Stimulated activated CD8-positive, alpha-beta memory T cell treated with anti-CD3 and anti-CD28 coated beads, Interleukin-15, amount 100 ng/mL, for 1 hour (primary cell): ENCODE measurements at regions not wholly inside any gene's neighbourhood (a gene's known extent, or its start where the extent isn't known, plus 50 kb on each side); places are given as distances from the start of the nearest gene placed in this dataset.
"Not testable (repeated sequence)": the region's sequence is repeated elsewhere in the genome, so short reads cannot be mapped to it uniquely, and the experiment has no call there.

Source experiments
- DNase-seq: peaks from one replicate; pipeline ENCODE4 v3.0.0-alpha.2; 2020; ENCODE audit warnings: low read depth

DNA sequence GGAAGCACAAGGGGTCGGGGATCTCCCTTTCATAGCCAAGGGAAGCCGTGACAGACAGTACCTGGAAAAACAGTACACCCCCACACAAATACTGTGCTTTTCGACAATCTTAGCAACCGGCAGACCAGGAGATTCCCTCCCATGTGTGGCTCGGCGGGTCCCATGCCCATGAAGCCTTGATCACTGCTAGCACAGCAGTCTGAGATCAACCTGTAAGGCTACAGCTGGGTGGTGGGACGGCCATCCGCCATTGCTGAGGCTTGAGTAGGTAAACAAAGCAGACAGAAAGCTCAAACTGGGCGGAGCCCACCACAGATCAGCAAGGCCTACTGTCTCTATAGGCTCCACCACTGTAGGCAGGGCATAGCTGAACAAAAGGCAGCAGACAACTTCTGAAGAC lies 180.2 kb upstream of the SOX6 start:
- DNase-seq: no peak

DNA sequence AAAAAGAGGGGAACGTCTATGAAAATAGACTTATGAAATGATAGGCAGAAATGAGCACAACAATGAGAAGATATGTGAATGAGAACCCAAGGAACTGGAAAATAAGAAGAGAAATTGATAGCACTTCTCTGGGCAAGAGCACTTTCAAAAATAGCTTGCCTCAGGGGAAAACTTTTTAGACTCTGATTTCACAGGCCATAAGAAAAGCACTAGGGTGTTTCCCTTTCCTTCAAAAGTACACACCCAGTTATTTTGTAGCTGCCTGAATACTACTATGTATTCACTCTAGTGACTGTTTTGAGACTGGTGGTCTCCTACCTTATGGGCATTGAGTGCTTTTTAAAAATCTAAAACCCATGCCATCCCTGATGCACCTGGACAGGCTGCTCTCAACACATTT lies 172.3 kb upstream of the SOX6 start:
- DNase-seq: no peak

DNA sequence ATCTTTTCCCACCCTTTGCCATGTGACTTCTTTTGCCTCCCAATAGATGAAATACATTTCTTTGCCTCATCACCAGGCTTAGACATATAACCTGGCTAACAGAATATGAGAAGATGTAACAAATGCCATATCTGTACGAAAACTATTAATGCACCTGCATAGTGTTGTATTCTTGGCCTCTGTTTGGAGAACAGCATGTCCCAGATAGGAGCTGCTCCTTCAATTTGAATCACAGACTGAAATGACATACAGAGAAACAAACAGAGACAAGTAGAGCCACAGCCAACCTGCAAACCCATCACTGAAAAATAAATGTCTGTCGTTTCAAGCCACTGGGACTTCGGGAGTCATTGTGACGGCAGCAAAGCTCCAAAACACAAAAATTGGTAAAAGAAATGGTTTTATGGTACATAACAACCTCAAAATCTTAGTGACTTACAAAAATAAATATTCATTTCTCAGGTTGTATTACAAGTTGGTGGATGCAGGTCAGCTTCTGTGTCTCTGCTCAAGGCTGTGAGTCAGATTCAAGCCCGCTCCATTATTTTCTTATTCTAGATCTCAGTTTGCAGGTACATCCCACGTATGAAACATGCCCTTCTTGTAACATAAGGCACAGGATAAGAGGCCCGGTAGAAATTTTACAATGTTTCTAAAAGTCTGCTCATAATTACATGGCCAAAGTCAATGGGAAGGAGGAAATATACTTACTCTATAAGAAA lies 171.3 kb upstream of the SOX6 start:
- DNase-seq: no peak

GRCh38 chr11:16526947-16527346 lies 170.6 kb upstream of the SOX6 start:
- DNase-seq: no peak

GRCh38 chr11:16520713-16521112 lies 164.4 kb upstream of the SOX6 start:
- DNase-seq: not testable (repeated sequence)

DNA sequence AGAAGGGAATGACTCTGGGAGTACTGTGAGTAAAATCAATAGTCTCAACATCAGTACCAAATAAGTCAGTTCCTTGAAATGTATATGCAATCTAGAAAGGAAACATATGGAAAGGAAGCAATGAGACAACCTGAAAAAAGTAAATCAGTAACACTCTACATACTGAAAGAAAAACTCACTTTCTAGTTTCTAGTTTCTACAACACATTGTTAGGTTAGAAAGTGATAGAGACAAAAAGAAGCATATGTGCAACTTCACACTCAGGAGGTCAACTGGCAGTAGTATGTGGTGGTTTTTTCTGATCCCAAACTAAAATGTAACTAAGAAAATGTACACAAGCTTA lies 156.5 kb upstream of the SOX6 start:
- no peak for DNase-seq

DNA sequence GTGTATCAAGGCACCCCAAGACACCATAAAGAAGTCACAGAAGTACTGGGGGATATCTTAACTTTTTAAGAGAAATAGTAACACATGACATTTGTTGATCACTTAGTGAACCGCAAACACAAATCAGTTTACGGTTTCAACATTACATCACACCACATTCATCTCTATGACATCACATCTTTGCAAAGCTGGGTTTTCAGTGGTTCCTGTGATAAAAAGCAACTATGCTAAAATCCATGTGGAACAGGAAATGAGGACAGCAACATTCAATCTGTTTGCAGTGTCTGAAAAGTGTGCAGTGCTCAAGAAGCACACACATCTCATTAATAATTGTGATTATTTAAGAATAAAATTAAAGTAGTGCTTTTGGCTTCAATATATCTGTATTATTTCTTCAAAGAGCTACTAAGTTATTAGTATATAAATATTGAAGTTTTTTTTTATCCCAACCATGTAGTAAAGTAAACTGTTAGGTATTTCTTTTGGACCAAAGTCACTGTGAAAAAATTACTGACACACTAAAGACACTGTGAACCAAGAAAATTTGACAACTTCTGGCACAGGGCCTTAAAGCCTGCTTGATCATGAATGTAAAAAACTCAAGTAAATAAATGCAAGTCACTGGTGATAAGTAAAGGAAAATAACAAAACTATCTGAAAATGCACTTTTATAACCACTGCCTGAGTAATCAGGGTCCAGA lies 156.0 kb upstream of the SOX6 start:
- DNase-seq: no peak

DNA sequence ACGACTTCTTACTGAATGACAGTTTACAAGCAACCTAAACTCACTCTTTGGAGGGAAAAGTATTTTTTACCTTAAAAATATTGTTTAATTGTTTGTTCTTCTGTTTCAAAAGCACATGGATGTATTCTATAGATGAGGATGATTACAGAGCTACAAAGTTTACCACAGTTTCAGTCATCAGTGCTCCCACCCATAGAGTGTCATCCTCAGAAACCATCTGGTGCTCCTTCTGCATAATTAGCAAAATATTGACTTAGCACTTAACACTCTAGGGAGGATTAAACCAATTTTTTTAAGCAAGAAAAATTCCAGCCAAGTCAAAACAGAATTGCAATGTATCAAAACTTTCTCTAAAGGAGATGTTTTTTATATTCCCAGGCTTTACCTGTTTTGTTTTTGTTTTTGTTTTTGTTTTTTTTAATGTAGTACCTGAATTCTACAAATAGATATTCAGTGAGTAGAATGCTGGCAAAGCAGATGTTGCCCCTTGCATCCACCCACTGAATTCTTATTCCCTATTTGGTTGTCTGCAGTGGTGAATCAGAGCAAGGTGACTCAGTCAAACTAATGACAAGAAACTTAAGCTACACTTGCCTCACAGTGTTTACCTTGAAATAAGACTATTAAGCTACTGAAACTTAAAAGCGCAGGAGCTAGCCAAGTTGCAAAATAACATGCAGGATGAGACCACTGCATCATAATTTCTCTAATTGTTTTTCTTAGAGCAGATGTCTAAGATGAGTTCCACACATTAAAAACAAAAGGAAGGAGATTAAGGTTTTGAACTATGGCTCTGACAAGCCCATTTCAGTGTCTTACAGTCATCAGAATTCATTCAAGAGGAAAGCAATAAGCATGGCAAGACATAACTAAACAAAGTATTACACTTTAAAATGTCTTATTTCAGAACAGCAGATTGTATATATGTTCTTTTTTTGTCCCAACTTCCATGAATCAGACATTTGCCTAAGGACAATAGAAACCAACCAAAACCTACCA lies 155.1 kb upstream of the SOX6 start:
- no peak for DNase-seq

- no peak for DNase-seq
Measured at GRCh38 chr11:16505481-16505880, 149.1 kb upstream of the SOX6 start.

DNA sequence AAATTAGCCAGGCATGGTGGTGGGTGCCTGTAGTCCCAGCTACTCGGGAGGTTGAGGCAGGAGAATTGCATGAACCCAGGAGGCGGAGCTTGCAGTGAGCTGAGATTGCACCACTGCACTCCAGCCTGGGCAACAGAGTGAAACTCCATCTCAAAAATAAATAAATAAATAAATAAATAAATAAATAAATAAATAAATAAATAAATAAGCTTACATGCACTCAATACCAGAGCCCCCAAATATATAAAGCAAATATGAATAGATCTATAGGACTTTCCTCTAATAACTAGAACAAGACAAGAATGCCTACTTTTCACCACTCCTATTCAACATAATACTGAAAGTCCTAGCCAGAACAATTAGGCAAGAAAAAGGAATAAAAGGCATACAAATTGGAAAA lies 147.5 kb upstream of the SOX6 start:
- DNase-seq: not testable (repeated sequence)

- no peak for DNase-seq
Measured at GRCh38 chr11:16494918-16495691, 138.8 kb upstream of the SOX6 start.

GRCh38 chr11:16484434-16484833 lies 128.1 kb upstream of the SOX6 start:
- no peak for DNase-seq

- DNase-seq: no peak
Measured at GRCh38 chr11:16474659-16475058, 118.3 kb upstream of the SOX6 start.

DNA sequence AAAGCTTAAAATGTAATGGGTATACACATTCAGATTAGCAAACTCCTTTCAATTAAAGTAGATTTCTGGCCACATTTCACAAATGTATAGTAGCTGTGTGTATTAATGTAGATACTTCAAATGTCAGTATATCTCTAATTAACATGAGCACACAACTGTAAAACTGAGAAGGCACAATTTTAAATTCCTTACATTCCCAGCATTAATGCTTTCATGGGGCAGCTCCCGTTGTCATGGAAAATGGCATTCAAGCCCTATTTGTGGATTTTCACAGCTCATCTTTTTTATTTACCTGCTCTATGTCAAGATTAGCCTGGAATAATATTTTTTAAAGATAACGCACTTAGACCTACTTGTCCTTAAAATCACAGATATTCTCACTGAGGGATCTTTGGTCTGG lies 113.6 kb upstream of the SOX6 start:
- DNase-seq: no peak

DNA sequence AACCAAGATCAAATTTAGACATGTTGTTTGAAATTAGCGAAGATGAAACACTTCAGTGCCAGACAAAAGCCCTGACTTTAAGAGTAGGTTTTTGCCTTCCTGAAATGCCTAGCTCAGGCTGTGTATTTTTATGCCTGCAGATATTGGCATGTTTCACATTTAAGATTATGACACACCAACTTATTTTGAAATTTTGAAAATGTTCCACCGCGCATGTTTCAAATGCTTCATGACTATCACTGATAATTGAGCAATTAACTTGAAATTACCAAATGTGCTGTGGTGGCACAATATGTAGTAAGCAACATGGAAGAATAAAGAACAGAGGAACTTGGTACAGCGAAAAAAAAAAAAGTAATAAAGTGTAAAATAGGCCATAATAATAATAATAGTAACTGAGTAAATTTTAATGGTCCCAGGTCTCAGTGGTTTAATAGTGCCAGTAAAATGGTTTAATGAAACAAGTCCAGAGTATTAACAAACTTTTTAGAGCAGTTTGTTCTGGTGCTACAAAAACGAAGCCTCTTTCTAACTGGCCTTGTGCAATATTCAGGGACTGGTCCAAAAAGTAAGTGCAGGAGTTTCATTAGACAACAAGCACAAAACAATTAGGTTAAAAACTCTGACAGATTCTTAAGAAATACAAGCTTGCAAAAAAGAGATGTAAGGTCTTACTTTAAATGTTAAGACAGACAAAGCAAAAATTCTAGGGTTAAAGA lies 112.5 kb upstream of the SOX6 start:
- DNase-seq: no peak

DNA sequence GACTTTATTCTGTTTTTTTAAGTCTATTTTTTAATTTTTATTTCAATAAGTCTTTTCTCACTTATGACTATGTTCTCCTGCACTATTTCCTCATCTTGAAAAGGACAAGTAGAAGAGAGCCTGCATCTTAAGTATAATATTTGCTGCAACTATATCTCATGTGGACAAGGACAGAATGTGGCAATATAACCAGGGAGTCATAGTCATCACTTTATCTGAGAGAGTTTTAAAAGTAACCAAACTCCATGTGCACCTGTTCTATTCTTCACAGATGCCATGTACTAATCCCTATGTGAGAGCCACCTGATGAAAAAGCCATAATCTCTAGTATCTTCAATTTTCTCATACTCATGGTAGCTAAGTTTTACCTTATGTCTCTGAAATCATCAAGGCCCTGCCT lies 104.2 kb upstream of the SOX6 start:
- no peak for DNase-seq

DNA sequence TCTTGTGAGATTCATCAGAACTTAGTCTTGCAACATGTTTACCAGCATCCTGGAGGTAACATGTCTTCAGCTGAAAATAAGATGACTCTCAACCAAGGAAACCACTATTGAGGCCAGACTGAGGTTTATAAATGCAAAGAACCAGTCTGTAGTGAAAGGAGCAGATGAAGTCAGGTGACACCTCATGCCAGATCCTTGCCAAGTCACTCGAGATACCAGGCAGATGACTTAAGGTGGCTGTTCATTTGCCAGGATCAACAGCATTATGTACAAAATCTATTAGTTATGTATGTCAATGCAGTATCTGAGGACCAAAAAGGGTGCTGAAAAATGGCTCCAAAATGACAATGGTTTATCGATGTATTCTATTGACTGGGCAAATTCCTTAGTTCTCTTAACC lies 100.0 kb upstream of the SOX6 start:
- no peak for DNase-seq

GRCh38 chr11:16454289-16454863 lies 98.0 kb upstream of the SOX6 start:
- DNase-seq: no peak

GRCh38 chr11:16448123-16448717 lies 91.9 kb upstream of the SOX6 start:
- no peak for DNase-seq

- no peak for DNase-seq
Measured at GRCh38 chr11:16441461-16441860, 85.1 kb upstream of the SOX6 start.

GRCh38 chr11:16440136-16440535 lies 83.8 kb upstream of the SOX6 start:
- DNase-seq: no peak
